ENCODE measurements at regions not wholly inside any gene's neighbourhood (a gene's known extent, or its start where the extent isn't known, plus 50 kb on each side); places are given as distances from the start of the nearest gene placed in this dataset.

DNA sequence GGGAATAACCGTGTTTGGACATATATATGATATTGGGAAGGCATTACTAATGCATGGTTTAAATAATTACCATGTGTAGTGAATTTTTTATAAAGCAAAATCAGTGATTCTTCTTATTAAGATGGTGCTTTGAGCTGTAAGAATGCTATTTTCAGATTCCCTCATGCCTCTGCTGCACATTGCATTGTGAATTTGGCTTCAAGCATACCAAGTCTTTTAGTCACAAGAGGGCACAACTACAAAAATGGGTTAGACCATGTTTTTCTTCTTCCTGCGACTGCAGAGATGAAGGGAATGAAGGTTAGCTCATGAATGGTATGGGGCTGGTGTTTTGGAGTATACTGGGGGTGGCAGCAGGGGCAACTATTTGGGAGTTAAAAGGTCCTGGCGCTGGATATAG lies 320.1 kb downstream of the SLC4A3 start:
- H3K36me3 Mint-ChIP-seq = no peaks in the 10 kb centered on the region
- H3K4me1 Mint-ChIP-seq = no peaks in the 10 kb centered on the region
- DNase-seq = no peak
- no peak overlapping the region for H3K27ac Mint-ChIP-seq
- H3K27me3 Mint-ChIP-seq = peaks cover 7% of the 10 kb centered on the region
- H3K9me3 Mint-ChIP-seq = no peaks in the 10 kb centered on the region
- no peak overlapping the region for H3K4me3 Mint-ChIP-seq

DNA sequence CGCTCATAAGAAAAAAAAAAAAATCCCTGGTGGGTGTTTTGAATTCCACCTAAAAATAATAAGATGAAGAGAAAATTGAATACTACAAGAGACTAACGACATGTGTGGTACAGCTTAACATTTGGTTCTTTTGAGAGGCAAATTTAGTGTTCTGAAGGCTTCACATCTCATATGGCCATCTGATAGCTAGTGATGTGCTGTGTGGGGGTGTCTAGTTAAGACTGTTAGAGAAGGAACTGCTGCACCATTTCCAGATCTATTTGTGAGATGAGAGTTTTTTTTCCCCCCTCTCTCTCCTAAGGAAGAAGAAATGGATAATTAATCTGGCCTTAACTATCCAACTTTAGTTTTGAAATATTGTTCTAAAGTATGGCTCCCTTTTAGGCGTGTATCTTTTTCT lies 321.6 kb downstream of the SLC4A3 start:
- no peak for DNase-seq
- Mint-ChIP-seq H3K27me3 (peaks cover 12% of the 10 kb centered on the region), H3K27ac (no peak overlapping the region), H3K4me1 (no peaks in the 10 kb centered on the region), H3K4me3 (no peak overlapping the region), H3K9me3 (no peaks in the 10 kb centered on the region), H3K36me3 (no peaks in the 10 kb centered on the region)

DNA sequence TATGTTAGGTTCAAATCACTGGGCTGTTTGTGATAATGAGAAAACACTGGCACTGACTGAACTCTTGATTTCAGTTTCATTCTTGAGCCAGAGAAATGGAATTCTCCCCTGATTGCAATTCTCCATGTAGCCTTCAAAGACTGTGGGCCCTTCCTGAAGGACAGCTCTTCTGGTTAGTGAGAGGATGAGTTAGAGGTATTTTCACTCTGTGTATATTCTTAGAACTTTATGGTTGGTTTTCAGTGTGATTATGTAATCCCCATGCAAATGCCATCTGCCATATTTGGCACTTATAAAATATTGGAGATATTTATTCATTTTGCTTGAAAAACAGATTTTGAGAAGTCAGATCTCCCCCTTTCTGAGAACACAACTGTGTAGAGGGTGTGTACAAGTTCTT lies 323.7 kb downstream of the SLC4A3 start:
- DNase-seq = no peak

DNA sequence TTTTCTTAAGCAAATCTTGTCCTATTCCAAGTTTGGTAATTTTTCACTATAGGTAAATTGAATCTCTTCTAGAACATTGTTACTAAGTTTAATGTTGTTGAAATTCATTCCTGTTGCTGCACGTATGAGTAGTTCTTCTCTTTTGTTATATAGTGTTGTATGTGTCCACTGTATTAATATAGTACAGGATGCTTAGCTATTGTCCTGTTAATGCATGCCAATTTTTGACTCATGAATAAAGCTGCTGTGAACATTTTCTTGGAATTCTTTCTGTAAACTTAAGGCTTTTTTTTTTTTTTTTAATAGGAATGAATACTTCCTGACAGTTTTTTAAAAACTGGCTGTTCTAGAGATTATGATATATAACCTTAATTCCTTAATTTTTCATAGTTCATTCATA lies 326.9 kb downstream of the SLC4A3 start:
- peaks cover 2% of the 10 kb centered on the region for H3K9me3 Mint-ChIP-seq
- peaks cover 5% of the 10 kb centered on the region for H3K27me3 Mint-ChIP-seq

More for the DNA sequence above, 323.7 kb downstream of the SLC4A3 start:
- Mint-ChIP-seq H3K27me3 (peaks cover 12% of the 10 kb centered on the region), H3K4me1 (no peaks in the 10 kb centered on the region), H3K36me3 (no peaks in the 10 kb centered on the region), H3K4me3 (no peak overlapping the region), H3K9me3 (peaks cover 2% of the 10 kb centered on the region), H3K27ac (no peak overlapping the region)

DNA sequence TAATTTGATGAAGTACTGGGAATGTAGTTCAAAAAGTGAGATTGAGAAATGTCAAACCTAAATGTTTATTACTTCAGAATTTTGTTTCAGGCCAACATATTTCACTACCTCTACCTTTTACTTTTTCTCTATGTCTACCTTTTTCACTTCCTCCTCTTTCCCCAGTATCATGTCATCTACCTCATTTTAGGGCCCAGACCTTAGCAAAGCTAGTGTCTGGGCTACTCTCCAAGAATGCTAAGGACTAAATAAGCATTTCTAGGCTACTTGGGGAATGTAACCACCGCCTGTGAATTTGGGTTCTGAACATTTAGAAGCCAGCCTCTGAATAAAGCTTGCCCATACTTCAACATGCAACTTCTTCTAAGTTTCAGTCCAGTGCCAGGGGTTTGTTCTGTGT lies 330.4 kb downstream of the SLC4A3 start:
- no peak overlapping the region for H3K4me3 Mint-ChIP-seq
- no peak for DNase-seq
- H3K9me3 Mint-ChIP-seq = peaks cover 2% of the 10 kb centered on the region
- peaks cover 3% of the 10 kb centered on the region for H3K27me3 Mint-ChIP-seq
- H3K4me1 Mint-ChIP-seq = no peaks in the 10 kb centered on the region
- H3K27ac Mint-ChIP-seq = no peak overlapping the region
- H3K36me3 Mint-ChIP-seq = no peaks in the 10 kb centered on the region

More for the DNA sequence above, 326.9 kb downstream of the SLC4A3 start:
- Mint-ChIP-seq H3K4me3 (no peak overlapping the region), H3K27ac (no peak overlapping the region), H3K4me1 (no peaks in the 10 kb centered on the region), H3K36me3 (no peaks in the 10 kb centered on the region)
- no peak for DNase-seq

DNA sequence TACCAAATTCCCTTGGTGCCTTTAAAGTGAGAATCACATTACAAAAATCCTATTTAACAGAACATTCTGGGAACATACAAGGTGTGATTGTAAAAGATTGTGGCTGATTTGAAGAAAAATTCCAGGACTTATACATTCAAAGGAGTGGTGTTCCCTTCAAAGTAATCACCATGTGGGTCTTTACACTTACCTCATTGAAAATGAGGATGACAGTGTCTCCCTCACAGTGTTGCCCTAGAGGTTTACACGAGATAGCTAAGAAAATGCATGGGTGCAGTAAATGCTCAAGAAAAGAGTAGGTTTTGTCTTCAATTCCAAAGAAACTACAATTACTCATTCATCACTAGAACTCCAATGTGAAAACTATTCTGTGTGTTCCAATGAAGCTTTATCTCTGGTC lies 331.5 kb downstream of the SLC4A3 start:
- Mint-ChIP-seq H3K27me3 (no peaks in the 10 kb centered on the region), H3K4me1 (no peaks in the 10 kb centered on the region), H3K36me3 (no peaks in the 10 kb centered on the region), H3K9me3 (peaks cover 2% of the 10 kb centered on the region), H3K27ac (no peak overlapping the region), H3K4me3 (no peak overlapping the region)
- no peak for DNase-seq

DNA sequence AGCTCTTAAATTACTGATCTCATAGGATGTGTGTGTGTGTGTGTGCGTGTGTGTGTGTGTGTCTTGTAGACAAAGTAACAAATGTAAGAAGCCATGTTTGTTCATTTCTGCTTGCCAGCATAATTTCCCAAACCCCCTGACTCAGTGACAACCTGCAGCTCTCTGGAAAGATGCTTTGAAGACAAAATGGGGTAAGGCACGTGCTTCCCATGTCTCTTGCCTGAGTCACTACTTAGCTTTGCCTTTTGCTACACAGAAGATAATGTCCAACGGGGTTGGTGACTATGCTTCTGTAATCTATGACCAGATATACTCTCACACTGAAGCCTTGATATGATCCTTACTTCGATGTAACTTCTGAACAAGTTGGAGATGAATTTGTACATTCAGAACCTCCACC lies 332.0 kb downstream of the SLC4A3 start:
- no peak for DNase-seq
- no peaks in the 10 kb centered on the region for H3K36me3 Mint-ChIP-seq
- no peaks in the 10 kb centered on the region for H3K4me1 Mint-ChIP-seq
- H3K27me3 Mint-ChIP-seq = no peaks in the 10 kb centered on the region
- H3K27ac Mint-ChIP-seq = no peak overlapping the region
- no peak overlapping the region for H3K4me3 Mint-ChIP-seq
- H3K9me3 Mint-ChIP-seq = peaks cover 2% of the 10 kb centered on the region

DNA sequence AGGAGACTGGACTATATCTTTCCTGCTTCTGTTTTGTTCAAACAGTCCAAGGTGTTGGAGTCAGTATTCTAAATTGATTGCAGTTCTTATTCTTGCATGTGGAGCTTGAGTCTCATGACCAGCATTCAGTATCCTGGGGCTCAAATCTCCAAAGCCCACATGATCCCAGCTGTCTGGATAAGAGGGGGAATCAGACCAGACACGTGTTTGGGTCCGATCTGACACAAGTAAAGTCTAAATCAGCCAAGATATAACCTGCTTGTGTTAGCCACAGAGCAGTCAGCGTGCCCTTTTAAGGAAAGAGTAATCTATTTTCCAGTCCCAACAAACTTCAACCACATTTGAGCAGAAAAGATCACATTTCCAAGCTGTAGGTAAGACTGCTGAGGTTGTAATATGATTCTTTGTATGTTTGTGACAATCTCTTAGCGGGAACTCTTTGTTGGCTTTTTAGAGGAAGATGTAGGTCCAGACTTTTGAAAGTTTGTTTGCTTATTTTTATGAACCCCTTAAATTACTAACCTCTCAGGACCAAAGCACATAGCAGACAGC lies 334.6 kb downstream of the SLC4A3 start:
- DNase-seq = no peak
- Mint-ChIP-seq H3K36me3 (no peaks in the 10 kb centered on the region), H3K4me1 (no peaks in the 10 kb centered on the region), H3K4me3 (no peak overlapping the region), H3K27ac (no peak overlapping the region), H3K9me3 (no peaks in the 10 kb centered on the region), H3K27me3 (no peaks in the 10 kb centered on the region)

DNA sequence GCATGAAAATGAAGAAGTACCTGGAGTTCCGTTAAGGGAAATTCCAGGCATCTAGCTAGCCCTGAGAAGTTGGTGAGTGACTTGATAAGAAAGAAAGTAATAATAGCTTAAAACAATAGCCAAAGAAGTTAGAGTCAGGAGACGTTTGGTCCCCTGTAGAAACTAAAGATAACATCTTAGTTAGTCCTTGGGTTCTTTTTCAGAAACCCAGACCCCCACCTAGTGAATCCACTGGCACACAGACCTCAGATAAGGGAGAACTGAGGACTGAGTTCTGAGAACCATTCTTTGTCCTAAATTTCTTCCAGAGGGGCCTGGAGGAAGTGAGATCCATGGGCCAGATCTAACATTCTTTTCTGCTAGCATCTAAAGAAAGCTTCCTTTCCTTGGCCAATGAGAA lies 335.4 kb downstream of the SLC4A3 start:
- no peaks in the 10 kb centered on the region for H3K36me3 Mint-ChIP-seq
- no peak for DNase-seq
- no peak overlapping the region for H3K4me3 Mint-ChIP-seq
- no peaks in the 10 kb centered on the region for H3K27me3 Mint-ChIP-seq
- no peaks in the 10 kb centered on the region for H3K9me3 Mint-ChIP-seq
- H3K4me1 Mint-ChIP-seq = no peaks in the 10 kb centered on the region
- H3K27ac Mint-ChIP-seq = no peak overlapping the region

DNA sequence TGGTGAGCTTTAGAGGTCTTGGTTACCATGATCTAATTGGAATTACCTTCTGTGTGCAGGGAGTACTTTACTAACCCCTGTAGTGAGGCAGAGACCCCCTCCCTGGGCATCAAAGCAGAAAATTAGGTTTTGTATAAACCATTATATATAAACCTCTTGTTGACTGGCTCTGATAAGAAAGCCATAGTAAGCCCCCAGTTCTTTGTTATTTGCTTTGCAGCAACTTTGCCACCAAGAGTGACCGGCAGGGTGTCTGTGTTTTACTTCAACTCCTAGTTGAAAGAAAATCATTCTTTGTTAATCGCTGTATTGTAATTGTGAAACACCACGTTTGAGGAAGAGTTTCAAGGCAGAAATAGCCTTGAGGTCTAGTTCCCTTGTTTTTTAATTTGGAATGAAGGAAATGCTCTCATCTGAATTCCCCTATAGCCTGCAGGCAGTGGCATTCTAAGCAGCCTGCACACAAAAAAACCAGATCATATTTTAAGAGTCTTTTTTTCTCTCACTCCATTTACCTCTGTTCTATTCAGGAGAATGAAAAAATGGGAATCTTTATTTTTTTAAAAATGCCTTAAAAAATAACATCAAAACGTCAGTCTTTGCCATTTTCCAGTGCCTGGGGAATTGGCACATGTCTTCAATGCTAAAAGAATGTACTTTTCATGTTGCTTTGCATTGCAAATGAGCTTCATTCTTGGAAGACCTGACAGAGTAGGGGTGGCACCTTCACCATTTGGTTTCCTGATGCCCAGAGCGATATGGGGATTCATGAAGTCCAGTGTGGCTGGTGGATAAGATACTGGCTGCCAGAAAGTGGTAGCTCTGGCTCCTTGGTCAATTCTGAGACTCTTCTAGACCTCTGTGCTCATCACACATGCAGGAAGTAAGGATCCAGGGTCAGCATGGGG lies 338.1 kb downstream of the SLC4A3 start:
- Mint-ChIP-seq H3K36me3 (no peaks in the 10 kb centered on the region), H3K27ac (no peak overlapping the region), H3K4me1 (no peaks in the 10 kb centered on the region), H3K9me3 (no peaks in the 10 kb centered on the region), H3K27me3 (no peaks in the 10 kb centered on the region), H3K4me3 (no peak overlapping the region)
- no peak for DNase-seq

DNA sequence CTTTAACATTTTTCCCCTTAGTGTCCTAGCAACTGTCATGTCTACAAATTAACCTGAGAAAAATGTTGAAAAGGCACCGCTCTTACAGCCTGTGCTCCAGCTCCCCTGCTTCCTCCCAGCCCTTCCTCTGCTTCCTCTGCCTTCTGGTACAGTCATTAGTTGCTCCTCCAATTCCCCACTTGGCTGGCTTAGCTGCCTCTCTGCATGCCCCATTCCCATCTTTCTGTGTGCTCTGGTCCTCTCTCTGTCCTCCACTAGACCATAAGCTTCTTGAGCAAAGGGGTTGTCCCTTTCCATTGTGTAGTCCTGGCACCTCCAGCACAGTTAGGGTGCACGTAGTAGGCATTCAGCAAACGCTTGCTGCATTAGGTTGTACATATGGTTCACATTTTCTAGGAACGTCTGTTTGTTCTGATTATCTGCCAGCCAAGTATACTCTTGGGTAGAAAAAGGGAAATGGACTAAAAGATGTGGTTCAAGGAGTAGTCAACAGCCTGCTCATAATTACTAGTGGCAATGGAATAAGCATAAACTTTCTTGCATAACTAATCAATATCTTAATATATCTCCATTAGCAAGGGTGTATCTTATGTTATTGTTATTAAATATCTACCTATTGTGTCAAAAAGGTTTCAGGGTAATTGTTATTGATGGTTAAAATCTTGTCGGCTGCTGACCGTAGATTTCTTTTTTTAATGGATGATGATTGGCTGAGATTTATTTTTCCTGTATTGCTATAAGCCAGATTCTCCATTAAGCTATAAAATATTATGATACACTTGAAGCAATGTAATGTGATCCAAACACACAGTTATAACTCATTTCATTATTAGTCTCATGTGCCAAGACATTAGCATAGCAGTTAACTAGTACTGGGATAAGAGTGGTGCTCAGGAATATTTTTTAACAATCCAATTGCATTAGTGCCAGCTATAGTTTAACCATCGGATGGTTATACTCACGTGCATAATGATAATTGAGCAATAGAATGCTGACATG lies 340.1 kb downstream of the SLC4A3 start:
- Mint-ChIP-seq H3K36me3 (no peaks in the 10 kb centered on the region), H3K27me3 (no peaks in the 10 kb centered on the region), H3K4me1 (no peaks in the 10 kb centered on the region), H3K9me3 (no peaks in the 10 kb centered on the region), H3K27ac (no peak overlapping the region), H3K4me3 (no peak overlapping the region)
- DNase-seq = no peak

DNA sequence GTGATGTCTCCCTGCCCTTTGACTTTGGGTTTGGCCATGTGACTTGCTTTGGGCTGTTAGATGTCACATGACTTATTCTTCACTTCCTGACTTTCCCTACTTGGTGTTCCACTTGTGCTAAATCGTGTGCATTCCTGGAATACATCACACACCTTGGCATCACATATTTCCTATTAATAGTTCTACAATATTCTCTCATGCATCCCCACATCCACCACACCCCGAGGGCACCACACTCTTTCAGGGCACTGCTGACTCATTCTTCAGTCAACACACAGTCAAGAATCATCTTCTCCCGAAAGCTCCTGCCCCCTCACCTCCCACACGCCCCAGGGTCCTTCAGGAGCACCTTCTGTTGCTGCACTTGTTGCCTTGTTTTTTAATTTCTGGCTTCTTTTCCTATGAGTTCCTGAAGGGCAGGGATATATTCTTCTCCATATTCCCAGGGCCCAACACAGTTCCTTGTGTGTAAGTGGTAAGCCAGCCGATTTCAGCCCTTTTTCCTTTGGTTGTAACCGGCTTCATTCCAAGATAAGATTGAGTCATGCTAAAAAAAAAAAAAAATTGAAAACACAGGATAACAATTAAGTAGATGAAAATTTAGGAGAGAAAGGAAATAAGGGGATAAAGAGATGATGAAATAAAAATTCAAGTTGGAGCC lies 341.4 kb downstream of the SLC4A3 start:
- no peaks in the 10 kb centered on the region for H3K4me1 Mint-ChIP-seq
- H3K9me3 Mint-ChIP-seq = no peaks in the 10 kb centered on the region
- no peak overlapping the region for H3K4me3 Mint-ChIP-seq
- H3K27ac Mint-ChIP-seq = no peak overlapping the region
- no peak for DNase-seq
- H3K36me3 Mint-ChIP-seq = no peaks in the 10 kb centered on the region
- no peaks in the 10 kb centered on the region for H3K27me3 Mint-ChIP-seq

DNA sequence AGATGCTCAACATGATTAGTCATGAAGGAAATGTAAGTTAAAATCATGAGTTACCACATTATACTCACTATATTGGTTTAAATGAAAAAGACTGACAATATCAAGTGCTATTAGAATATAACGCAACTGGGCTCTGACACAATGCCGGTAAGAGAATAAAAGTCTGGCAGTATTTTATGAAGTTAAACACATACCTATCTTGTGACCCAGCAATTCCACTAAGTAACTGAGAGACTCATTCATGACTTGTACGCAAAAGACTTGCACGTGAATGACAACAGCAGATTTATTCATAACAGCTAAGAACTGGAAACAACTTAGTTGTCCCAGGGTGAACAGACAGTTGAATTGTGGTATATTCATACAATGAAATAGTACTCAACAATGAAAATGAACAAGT lies 342.1 kb downstream of the SLC4A3 start:
- Mint-ChIP-seq H3K36me3 (no peaks in the 10 kb centered on the region), H3K9me3 (no peaks in the 10 kb centered on the region), H3K4me1 (no peaks in the 10 kb centered on the region), H3K27me3 (no peaks in the 10 kb centered on the region), H3K27ac (no peak overlapping the region), H3K4me3 (no peak overlapping the region)
- DNase-seq = no peak

DNA sequence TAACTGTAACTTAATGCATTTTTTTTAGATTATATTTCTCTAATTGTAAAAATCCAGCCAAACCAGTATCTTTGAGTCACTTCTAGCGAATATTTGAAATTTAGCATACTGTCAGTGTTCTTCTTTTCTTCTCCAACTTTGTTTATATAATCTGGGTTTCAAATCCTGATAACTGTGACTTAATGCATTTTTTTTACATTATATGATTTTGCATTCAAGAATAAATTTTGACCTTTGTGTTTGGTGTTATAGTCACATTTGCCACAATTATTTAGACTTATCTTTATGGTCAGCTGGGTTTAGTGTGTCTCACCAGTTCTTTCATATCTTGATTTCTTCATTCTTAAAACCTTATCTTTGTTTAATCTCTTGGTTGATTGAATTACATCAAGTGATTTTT lies 345.7 kb downstream of the SLC4A3 start:
- no peak for DNase-seq
- Mint-ChIP-seq H3K36me3 (no peaks in the 10 kb centered on the region), H3K27me3 (no peaks in the 10 kb centered on the region), H3K27ac (no peak overlapping the region), H3K4me3 (no peak overlapping the region), H3K4me1 (no peaks in the 10 kb centered on the region), H3K9me3 (no peaks in the 10 kb centered on the region)

DNA sequence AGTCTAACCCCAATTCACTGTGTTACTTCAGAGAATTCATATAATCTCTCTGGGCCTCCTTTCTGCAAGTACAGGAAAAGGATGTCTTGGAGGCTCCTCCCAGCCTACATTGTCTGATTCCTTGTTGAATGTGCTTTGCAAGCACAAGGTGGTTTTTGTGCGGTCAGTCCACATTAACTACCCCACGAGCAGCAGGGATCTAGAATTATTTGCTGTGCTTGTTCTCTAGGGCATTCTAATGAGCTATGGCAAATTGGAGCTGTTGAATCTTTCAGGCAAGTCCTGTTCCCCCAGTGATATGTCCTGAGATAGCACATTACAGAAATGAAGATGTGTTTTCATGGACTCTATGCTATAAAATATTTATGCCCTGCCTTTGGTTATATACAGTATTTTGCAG lies 349.4 kb downstream of the SLC4A3 start:
- Mint-ChIP-seq H3K27ac (no peak overlapping the region), H3K4me1 (no peaks in the 10 kb centered on the region), H3K4me3 (no peak overlapping the region), H3K27me3 (no peaks in the 10 kb centered on the region), H3K9me3 (no peaks in the 10 kb centered on the region), H3K36me3 (no peaks in the 10 kb centered on the region)
- DNase-seq = no peak

Data from activated naive CD8-positive, alpha-beta T cell treated with anti-CD3 and anti-CD28 coated beads for 36 hours (primary cell).